ENCODE measurements at regions not wholly inside any gene's neighbourhood (a gene's known extent, or its start where the extent isn't known, plus 50 kb on each side); places are given as distances from the start of the nearest gene placed in this dataset.

DNA sequence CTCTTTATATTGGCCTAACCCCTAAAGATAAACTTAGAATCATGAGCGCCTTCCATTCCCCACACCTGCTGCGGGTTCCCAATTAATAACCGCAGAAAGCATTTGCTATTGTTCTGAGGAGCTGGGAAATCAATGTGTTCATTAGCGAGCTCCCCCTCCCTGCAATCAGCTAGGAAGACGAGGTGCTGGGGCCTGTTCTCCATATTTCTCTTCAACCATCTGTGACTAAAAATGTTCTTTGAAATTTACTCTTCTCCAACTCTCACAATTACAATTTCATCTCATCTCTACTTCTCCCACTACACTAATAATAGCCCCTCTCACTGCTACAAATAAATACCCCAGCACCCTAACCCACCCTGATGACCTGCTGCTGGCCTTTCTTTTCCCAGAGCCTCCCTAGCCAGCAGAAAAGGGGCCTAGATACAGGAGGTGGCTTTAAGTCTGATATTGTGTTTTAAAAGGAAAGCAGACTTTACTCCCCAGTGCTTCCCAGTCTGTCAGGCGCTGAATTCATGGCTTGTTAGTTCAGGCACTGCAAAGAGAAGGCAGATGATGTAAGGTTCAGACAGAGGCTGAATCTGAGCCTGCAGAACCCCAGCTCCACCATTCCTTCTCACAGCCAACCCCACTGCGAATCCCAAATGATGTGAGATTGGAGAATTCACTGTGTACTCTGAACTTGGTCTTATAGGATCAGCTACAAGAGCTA is 477.5 kb upstream of the DAB1 start:
- DNase-seq, result no peak

DNA sequence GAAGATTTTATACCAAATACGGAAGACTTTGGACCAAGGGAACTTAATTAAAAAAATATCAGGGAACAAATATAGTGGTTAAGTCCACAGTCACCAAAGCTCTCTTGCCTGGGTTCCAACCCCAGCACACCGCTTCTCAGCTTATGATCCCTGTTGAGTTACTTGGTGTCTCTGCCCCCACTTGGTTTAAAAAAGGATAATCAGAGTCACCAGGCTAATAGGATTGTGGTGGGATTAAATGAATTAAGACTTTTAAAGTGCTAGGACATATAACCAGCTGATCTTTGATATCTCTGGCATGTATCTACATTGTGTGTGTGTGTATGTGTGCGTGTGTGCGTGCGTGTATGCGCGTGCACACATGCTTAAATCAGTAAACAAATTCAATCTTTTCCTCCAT is 474.7 kb upstream of the DAB1 start:
- no peak for DNase-seq

DNA sequence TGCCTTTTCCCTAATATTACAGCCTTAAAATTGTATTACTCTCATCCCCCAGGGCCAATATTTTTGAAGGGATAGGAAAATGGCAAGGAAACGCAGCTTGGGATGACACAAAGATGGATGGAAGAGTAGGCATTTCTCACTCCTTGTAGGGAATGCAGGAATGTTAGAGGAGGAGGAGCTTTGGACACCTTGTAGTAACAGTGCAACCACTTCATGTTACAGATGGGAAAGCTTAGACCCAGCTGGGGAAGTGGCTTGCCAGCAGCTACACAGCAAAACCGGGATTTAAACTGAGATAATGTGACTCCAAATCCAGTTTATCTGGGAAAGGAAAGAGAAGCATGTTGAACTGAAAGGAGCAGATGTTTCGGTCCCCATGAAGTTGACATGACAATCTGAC is 473.7 kb upstream of the DAB1 start:
- no peak for DNase-seq

DNA sequence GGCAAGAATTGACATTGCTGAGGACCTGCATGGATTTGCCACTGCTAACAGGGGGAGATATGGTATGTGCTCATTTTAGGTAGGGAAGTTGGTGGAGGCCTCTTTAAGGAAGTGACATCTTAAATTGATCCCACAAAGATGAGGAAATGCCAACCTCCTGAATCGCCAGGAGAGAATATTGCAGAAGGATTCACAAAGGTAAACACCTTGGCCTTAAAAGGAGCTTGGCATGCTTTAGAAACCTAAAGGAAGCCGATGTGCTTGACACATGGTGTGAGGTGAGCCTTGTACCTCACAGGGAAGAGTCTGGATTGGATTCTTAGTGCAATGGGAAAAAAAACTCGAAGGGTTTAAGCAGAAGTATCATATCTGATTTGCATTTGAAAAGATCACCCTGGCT is 470.5 kb upstream of the DAB1 start:
- DNase-seq, result no peak

DNA sequence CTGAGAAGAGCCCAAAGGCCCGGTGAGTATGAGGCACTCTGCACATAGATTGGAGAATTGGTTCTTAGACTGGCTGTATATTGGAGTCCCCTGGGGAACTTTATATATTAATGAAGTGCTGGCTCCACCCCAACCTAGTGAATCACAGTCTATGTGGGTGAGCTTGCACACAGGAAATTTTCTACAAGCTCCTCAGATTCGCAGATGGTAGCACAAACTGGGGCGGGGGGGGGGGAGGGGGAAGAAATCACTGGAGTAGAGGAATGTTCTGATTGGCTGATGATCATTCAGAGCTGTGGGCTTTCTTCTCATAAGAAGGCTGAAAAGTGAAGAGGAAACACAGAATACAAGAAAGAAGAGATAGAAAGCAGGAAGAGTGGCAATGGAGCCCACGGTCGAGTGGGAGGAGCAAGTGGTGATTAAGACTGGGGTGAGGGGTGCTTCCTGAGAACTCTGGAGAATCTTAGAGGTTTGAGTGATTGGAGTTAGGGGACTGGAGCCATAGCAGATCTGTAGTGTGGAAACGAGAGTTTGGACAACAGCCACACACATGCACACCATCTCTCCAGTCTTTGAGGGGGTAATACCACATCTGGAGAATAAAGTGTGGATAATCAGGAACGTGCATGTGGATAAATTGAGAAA is 465.9 kb upstream of the DAB1 start:
- no peak for DNase-seq

DNA sequence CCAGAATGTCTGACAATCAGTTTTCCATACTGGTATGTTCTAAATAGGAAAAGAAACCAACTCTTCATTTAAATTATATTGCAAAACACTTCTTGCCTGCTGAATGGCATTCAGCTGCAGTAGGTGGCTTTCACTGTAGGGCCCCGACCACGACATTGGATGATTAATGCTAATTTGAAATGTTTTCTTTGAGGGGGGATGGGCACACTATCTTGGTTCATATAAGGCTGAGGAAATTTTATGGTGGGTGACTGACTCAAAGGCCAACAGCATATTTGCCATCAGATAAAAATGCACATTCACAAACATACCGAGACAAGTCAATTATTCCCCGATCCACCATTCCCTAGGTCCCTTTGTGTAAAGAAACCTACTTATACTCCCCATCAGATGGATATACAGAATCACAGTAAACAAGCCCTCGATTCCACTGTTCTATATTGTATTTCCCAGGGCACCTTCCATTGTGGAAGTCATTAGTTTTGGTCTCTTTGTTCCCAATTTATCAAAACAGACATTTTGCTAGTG is 464.2 kb upstream of the DAB1 start:
- DNase-seq, result no peak

DNA sequence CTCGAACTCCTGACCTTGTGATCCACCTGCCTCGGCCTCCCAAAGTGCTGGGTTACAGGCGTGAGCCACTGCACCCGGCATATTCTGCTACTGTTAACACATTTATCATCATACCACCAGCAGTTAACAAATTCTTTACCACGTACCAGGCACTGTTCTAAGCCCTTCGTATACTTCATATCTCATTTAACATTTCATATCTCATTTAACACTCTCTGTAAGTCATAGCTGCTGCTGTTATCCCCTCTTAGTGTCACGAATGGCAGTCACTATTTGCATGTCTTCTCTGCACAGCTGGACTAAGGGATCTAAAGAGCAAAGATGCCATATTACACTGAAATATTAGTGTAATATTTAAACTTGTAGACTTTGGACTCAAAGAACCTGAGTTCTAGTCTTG is 462.5 kb upstream of the DAB1 start:
- DNase-seq, result no peak

DNA sequence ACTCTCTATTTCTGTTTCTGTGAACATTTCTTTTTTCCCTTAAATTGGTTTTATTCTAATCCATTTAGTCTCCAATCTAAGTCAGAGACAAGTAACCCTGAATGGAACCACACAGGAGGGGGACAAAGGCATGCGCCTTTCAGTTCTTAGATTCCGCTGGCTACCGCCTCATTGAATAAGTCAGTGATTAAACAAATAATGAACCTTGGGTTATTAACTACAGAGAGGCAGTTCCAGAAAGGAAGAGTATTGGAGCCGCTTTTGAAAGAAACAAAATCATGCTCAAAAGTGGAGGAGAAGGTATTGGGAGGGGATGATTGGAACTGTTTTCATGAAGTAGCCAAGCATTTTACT is 459.8 kb upstream of the DAB1 start:
- DNase-seq, result no peak

DNA sequence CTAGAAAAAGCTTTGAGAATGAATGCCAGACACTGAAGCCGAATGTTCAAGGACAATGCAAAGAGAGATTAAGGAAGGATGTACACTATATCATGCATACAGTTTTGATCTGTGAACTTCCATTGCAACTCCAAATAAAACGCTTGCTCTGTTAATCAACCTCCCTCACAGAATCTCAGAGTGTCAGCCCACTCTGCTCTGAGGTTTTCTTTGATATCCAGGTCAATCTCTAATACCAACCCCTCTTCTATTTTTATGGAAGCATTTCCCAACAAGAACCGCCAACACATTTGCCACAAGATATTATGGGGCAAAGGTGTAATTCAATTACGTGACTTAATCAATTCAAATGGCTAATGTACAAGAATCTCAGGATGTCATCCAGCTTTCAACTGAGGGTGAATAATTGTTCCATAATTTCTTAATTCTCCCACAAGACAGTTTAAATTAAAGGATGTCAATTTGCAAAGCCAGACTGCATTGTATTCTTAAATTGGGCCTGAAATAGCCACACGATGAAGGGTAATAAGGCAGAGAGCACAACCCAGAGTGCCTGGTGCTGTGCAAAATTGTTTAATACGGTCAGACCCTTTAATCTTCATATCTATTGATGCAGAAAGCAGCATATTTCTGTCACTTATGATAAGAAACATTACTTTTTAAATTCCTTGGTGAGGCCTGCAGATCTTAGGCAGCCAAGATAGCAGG is 459.2 kb upstream of the DAB1 start:
- DNase-seq, result no peak

DNA sequence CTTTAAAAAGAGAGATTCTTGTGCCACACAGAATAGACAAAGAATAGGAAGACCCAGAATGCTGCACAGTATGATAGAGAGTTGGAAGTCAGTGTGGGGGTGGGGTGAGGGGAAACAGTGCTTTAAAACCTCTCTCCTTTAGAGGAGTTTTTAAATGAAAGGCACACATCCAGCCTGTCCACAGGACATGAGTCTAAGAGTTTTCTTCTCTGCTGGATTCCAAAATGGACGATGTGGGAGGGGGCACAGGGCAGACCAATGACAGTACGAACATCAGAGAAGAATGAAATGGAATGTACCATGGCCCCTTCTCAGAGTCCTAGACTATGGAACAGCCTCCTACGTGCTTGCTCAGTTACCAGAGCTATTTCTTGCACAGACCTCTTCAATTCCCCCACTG is 458.2 kb upstream of the DAB1 start:
- no peak for DNase-seq

DNA sequence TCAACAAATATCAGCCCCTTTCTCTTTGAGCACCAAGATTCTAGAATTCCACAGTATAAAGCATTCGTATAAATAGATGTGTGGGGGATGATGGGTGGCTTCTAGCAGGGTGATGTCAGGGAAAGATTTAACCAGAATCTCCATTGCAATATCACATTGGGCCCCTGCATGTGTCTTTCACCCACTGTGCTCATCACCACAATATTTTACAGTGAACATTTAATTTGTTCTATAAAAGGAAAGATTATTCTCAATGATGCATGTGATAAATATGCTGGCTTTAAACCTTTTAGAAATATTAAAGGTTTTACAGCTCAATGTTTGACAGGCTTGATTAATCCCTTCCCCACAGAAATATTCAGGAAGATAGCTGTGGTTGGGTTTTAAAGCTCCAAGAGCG is 457.8 kb upstream of the DAB1 start:
- no peak for DNase-seq

DNA sequence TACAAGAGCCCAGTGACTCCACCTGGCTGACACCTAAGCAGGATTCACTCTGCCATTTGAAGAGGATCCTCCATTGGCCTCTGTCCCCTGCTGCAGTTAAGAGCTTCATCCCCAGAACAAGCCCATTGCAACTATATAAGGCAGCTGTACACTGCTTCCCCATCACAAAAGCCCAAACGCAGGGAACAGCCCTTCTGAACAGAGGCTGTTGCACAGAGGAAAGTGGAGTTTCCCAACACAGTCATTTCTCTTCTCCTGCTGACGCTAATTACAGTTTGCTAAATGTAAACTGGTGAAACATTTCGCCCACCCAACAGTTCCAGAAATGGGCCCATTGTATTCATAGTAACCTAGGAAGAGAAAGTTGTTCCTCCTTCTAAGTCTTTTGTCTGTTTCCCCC is 455.8 kb upstream of the DAB1 start:
- no peak for DNase-seq

DNA sequence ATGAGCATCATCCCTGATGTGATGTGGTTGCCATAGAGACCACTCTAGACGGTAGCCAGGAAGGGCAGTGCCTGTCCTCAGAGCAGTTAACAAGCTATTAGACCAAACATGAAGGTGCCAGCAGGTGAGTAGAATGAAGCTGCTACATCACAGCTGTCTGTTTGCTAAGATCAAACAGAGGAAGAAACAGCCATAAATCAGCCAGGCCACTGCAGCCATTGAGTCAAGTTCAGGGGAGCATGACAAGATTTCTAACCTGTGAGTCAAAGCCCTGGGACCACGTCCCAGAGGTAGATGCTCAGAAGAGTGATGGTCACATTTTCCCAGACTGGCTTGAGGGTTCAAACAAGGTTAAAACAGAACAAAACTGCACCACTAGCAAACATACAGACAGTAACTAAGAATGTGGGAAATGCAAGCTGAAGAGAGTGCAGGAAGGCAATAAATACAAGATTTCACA is 450.6 kb upstream of the DAB1 start:
- no peak for DNase-seq

DNA sequence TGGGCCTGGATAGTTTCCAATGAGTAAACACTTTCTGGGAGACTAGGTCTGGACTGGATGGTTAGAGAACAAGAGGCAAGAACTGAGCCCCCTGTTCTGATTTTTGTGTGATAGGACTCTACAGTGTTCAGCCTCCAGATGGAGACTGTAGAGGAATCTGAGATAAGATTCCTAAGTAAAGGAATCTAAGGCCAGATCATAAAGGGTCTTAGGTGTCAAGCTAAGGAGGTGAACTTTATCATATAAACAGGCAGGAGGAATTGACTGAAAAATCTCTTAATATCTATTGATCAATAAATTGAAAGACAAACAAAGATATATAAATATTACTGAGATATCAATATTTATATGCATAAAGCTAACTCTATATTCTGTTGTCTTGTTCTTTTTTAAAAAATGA is 449.1 kb upstream of the DAB1 start:
- DNase-seq, result no peak

DNA sequence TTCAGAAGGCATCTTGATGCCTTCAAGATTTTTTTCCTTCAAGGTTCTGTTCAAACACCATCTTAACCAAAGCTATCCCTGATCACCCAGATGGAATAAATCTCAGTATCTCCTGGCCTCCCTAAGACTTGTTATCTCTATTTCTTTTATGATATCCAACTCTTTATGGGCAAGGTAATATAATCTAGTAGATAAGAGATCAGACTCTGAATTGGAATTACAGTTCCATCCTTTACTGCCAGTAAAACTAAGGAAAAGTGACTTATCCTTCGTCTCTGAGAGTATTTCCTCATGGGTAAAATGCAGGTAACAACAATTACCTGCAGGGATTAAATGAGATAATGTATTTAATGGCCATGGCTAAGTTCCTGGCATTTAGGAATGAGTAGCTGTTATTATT is 445.0 kb upstream of the DAB1 start:
- no peak for DNase-seq

DNA sequence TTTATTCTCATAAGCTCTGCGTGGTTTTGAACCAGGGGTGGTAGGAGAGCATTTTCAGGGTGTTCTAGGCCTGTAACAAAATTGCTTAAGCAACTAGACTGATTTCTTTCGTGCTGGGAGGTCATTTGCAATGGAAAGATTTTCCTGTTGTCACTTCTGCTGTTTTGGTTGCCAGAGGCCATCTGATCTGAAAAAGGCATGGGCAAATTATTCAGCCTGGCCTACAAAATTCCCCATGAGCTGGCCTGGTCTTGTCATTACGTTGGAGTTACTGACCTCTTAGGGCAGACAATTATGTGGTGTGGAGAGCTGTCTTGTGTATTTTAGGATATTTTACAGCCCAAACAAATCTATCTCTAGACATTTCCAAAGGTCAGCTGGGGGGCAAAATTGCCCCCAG is 444.4 kb upstream of the DAB1 start:
- no peak for DNase-seq

DNA sequence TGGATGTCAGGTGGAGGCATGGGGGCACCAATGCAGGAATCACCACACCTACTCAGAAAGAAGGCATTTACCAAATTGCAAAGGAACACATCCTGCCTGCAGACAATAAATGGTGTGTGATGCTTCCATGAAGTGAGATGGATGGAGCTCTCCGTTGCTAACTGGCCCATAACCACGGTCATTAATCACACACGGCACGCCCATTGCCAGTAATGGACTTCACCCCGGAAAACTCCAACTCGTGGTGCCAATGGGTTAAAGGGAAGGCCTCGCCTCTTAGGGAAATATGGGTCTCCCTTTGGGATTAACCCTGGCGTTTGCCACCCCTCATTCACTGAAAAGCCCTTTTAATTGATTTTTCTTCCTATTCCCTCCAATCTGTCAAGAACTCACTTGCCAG is 443.1 kb upstream of the DAB1 start:
- DNase-seq, result no peak

DNA sequence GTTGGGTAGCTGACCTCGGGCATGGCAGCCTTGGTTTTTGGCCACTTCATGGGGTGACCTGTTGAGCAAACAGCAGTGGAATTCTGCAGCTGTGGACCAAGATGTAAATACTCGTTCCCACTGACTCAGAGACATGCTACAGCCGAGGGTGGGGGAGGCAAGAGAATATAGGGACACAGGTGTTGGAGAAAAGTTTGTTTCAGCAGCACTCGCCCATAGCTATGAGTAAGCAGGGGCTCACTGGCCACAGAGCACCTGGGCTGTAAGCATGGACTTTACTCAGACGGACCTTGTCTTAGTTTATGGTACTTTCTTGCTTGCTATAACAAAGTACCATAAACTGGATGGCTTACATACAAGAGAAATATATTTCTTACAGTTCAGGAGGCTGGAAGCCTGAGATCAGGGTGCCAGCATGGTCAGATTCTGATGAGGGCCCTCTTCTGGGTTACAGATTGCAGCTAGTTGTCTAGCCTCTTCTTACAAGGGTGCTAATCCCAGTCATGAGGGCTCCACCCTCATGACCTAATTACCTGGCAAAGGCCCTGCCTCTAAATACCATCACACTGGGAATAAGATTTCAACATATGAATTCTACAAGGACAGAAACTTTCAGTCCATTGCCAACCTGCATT is 437.2 kb upstream of the DAB1 start:
- DNase-seq, result no peak

DNA sequence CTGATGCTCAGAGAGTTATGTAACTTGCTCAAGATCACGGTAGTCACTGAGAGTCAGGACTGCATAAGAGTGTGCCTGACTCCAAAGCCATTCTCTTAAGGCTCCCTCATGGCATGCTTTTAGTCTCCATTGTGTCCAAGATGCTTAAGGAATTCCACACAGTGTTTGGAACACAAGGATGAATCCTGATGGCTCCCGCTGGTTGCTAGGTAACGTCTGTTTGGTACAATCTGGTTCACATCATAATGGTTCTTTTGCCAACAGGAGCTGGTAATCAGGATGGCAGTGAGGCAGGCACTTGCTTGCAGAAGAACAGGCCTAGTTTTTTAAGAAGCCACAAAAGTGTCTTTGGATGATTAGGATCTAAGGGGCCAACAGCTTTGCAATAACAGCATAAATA is 436.5 kb upstream of the DAB1 start:
- no peak for DNase-seq

DNA sequence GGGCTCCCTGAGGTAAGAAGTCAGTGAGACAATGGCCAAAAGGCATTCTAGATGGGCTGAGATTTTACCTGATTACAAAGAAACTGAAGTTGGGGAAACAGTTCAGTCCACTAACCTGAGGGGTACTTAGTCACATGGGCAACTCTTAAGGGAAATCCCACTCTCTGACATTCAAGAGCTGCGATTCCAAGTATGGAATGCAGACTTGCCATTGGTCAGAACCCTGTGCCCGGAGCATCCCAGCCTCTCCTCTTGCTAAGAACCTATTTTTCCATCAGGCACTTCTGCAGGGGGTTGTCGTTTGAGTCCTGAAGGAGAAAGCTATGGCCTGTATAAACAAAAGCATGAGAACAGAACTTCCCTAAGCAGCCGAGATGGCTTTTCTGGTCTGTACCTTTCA is 434.9 kb upstream of the DAB1 start:
- DNase-seq, result no peak

DNA sequence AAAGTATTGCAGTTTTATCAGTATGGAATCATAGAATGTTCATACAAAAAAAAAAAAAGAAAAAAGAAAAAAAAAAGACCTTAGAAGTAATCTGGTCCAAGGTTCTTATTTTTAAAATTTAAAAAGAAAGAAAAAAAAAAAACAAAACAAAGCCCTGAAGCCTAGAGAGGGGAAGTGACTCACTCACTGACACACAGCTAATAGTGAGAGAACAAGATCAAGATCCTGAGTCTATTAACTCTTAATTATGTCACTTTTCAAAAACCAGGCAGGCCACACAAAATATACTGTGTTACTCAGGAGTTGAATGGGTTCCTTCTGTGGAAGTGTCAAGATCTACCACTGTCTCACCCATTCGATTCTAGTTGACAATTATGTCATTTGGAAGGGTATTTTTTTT is 433.9 kb upstream of the DAB1 start:
- no peak for DNase-seq

DNA sequence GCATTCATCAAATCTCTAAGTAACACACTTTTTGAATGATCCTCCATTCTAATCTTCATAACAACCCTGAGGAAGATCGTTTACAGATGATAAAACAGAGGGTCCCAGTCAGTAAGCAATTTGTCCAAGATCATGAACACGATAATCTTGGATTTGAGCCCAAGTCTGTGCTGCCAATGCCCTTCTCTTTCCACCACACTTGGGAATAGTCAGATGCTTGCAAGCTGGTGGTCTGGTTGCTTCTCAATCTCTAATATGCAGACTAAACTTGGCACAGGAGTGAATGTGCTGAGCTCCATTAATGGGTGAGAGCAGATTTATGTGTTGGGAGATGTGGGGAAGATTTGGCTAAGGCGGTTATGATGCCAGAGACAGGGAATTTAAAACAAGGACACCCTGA is 430.6 kb upstream of the DAB1 start:
- no peak for DNase-seq

DNA sequence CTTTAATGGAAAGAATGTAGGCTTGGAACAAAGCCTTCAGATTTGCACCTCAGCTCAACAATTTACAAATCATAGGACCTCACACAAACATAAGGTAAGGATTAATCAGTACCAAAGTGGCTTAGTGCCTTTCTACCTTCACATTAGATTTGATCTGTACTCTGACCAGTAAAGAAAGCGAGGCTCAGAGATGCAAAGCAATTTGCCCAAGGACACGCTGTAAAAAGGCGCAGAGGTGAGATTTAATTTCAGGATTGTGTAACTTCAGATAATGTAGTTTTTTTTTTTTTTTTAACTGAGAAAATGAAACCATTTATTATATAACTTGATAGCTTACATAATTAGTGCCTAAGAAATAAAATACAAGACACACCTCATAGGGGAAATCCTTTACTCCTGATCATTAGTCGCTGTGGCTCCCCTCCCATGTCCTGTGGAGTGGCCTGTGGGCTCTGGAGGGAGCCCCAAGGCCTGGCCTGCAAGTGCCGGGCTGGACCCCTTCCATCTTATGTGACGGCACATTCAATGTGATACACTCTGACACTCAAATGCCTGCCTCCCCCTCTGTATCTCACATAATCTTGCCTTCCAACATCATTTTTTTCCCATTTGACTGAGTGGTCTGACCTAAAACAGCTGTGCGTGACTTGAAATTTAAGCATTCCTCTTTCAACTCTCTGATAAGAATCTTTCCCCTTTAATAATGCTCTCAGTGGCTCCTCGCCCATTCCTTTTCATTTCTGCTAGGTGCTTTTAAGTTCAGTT is 426.5 kb upstream of the DAB1 start:
- DNase-seq, result no peak

All from DMS79 treated with DMSO at 0.1 percent for 48 hours (cell line).